ENCODE measurements at regions not wholly inside any gene's neighbourhood (a gene's known extent, or its start where the extent isn't known, plus 50 kb on each side); places are given as distances from the start of the nearest gene placed in this dataset.
A peak's percentile ranks its signal among the peaks of the same experiment; 100 is the strongest.
"Not testable (repeated sequence)": the region's sequence is repeated elsewhere in the genome, so short reads cannot be mapped to it uniquely, and the experiment has no call there.

- Histone ChIP-seq H3K27me3 (ENCODE audit: control insufficient read depth, insufficient read depth, low read length) (no peaks in the 10 kb centered on the region), H3K9ac (ENCODE audit: insufficient read depth, low read length) (no peak overlapping the region), H4K20me1 (ENCODE audit: control insufficient read depth, extremely low read depth, insufficient read depth, low read length) (no peaks in the 10 kb centered on the region), H3K9me3 (ENCODE audit: control insufficient read depth, insufficient read depth, low read depth, low read length) (no peaks in the 10 kb centered on the region), H2AFZ (ENCODE audit: low read length) (no peak overlapping the region), H3K4me1 (ENCODE audit: control insufficient read depth, extremely low read depth, insufficient read depth, low read length) (no peaks in the 10 kb centered on the region), H3K27ac (ENCODE audit: insufficient read depth, low read length) (no peak overlapping the region), H3K4me2 (ENCODE audit: extremely low read depth, insufficient read depth, low read length) (no peak overlapping the region), H3K79me2 (ENCODE audit: control insufficient read depth, insufficient read depth, low read length) (no peaks in the 10 kb centered on the region), H3K4me3 (replicated peaks in 1 of 4; ENCODE audit: control extremely low read depth in 1 of 4, insufficient read depth in 1 of 4, low read depth in 3 of 4, low read length in 4 of 4) (no peak overlapping the region), H3K36me3 (ENCODE audit: control insufficient read depth, insufficient read depth, low read length) (no peaks in the 10 kb centered on the region)
- DNase-seq (ENCODE audit: low read depth in 2 of 2), result peak in 1 of 2 donors; percentile 2
- TF ChIP-seq EZH2 (IDR thresholded peaks at IDR 0.05; ENCODE audit: low read length, missing control alignments), result no peak
- TF ChIP-seq, protein P1, sequence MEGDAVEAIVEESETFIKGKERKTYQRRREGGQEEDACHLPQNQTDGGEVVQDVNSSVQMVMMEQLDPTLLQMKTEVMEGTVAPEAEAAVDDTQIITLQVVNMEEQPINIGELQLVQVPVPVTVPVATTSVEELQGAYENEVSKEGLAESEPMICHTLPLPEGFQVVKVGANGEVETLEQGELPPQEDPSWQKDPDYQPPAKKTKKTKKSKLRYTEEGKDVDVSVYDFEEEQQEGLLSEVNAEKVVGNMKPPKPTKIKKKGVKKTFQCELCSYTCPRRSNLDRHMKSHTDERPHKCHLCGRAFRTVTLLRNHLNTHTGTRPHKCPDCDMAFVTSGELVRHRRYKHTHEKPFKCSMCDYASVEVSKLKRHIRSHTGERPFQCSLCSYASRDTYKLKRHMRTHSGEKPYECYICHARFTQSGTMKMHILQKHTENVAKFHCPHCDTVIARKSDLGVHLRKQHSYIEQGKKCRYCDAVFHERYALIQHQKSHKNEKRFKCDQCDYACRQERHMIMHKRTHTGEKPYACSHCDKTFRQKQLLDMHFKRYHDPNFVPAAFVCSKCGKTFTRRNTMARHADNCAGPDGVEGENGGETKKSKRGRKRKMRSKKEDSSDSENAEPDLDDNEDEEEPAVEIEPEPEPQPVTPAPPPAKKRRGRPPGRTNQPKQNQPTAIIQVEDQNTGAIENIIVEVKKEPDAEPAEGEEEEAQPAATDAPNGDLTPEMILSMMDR (conservative IDR thresholded peaks at IDR 0.05 in 1 of 2, IDR thresholded peaks at IDR 0.05 in 1 of 2; ENCODE audit: low read depth in 1 of 2, low read length in 2 of 2), result no peak
These were observed 257.9 kb upstream of the RBMS3 start for GRCh38 chr3:29022976-29023375.

DNA sequence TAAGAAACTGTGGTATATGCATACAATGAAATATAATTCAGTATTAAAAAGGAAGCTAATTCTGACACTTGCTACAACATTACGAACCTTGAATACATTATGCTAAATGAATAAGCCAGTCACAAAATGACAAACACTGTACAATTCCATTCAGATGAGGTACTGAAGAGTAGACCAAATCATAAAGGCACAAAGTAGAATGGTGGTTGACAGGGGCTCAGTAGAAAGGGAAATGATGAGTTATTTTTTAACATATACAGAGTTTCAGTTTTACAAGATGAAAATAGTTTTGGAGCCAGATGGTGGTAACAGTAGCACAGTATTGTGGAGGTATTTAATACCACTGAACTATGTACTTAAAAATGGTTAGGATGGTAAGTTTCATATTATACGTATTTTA lies 254.6 kb upstream of the RBMS3 start:
- Histone ChIP-seq H3K27ac (ENCODE audit: insufficient read depth, low read length) (no peak overlapping the region), H2AFZ (ENCODE audit: low read length) (no peak overlapping the region), H3K9ac (ENCODE audit: insufficient read depth, low read length) (no peak overlapping the region), H3K4me1 (ENCODE audit: control insufficient read depth, extremely low read depth, insufficient read depth, low read length) (no peaks in the 10 kb centered on the region), H4K20me1 (ENCODE audit: control insufficient read depth, extremely low read depth, insufficient read depth, low read length) (no peaks in the 10 kb centered on the region), H3K27me3 (ENCODE audit: control insufficient read depth, insufficient read depth, low read length) (no peaks in the 10 kb centered on the region), H3K4me3 (replicated peaks in 1 of 4; ENCODE audit: control extremely low read depth in 1 of 4, insufficient read depth in 1 of 4, low read depth in 3 of 4, low read length in 4 of 4) (no peak overlapping the region), H3K4me2 (ENCODE audit: extremely low read depth, insufficient read depth, low read length) (no peak overlapping the region), H3K9me3 (ENCODE audit: control insufficient read depth, insufficient read depth, low read depth, low read length) (no peaks in the 10 kb centered on the region), H3K79me2 (ENCODE audit: control insufficient read depth, insufficient read depth, low read length) (no peaks in the 10 kb centered on the region), H3K36me3 (ENCODE audit: control insufficient read depth, insufficient read depth, low read length) (no peaks in the 10 kb centered on the region)
- TF ChIP-seq, protein P1 (conservative IDR thresholded peaks at IDR 0.05 in 1 of 2, IDR thresholded peaks at IDR 0.05 in 1 of 2; ENCODE audit: low read depth in 1 of 2, low read length in 2 of 2), result no peak
- TF ChIP-seq EZH2 (IDR thresholded peaks at IDR 0.05; ENCODE audit: low read length, missing control alignments), result no peak
- no peak for DNase-seq (ENCODE audit: low read depth in 2 of 2)

- no peaks in the 10 kb centered on the region for H3K79me2 ChIP-seq (ENCODE audit: control insufficient read depth, insufficient read depth, low read length)
- H2AFZ ChIP-seq (ENCODE audit: low read length), result no peak overlapping the region
- no peaks in the 10 kb centered on the region for H3K27me3 ChIP-seq (ENCODE audit: control insufficient read depth, insufficient read depth, low read length)
- TF ChIP-seq, protein P1 (conservative IDR thresholded peaks at IDR 0.05 in 1 of 2, IDR thresholded peaks at IDR 0.05 in 1 of 2; ENCODE audit: low read depth in 1 of 2, low read length in 2 of 2), result no peak
- TF ChIP-seq EZH2 (IDR thresholded peaks at IDR 0.05; ENCODE audit: low read length, missing control alignments), result no peak
- DNase-seq (ENCODE audit: low read depth in 2 of 2), result peak; percentile 10 to 40
- H3K4me3 ChIP-seq (replicated peaks in 1 of 4; ENCODE audit: control extremely low read depth in 1 of 4, insufficient read depth in 1 of 4, low read depth in 3 of 4, low read length in 4 of 4), result no peak overlapping the region
- H3K36me3 ChIP-seq (ENCODE audit: control insufficient read depth, insufficient read depth, low read length), result no peaks in the 10 kb centered on the region
- no peaks in the 10 kb centered on the region for H4K20me1 ChIP-seq (ENCODE audit: control insufficient read depth, extremely low read depth, insufficient read depth, low read length)
- no peaks in the 10 kb centered on the region for H3K4me1 ChIP-seq (ENCODE audit: control insufficient read depth, extremely low read depth, insufficient read depth, low read length)
- no peak overlapping the region for H3K27ac ChIP-seq (ENCODE audit: insufficient read depth, low read length)
- H3K4me2 ChIP-seq (ENCODE audit: extremely low read depth, insufficient read depth, low read length), result no peak overlapping the region
- no peaks in the 10 kb centered on the region for H3K9me3 ChIP-seq (ENCODE audit: control insufficient read depth, insufficient read depth, low read depth, low read length)
- H3K9ac ChIP-seq (ENCODE audit: insufficient read depth, low read length), result no peak overlapping the region
These were observed 253.9 kb upstream of the RBMS3 start for GRCh38 chr3:29026959-29027358.

DNA sequence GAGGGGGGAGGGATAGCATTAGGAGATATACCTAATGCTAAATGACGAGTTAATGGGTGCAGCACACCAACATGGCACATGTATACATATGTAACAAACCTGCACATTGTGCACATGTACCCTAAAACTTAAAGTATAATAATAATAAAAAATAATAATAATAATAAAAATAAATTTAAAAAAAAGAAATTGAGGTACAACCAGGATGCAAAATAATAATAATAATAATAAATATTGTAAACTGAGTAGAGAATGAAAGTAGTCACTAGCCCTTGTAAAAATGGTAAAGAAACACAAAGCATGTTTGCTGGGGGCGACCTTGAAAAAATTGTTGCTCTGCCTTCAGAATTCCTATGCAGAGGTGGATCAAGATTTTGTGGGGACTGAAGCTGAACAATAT lies 249.7 kb upstream of the RBMS3 start:
- H3K4me1 ChIP-seq (ENCODE audit: control insufficient read depth, extremely low read depth, insufficient read depth, low read length); DNase-seq (ENCODE audit: low read depth in 2 of 2); H2AFZ ChIP-seq (ENCODE audit: low read length); H3K27me3 ChIP-seq (ENCODE audit: control insufficient read depth, insufficient read depth, low read length); H3K27ac ChIP-seq (ENCODE audit: insufficient read depth, low read length); H3K79me2 ChIP-seq (ENCODE audit: control insufficient read depth, insufficient read depth, low read length); H4K20me1 ChIP-seq (ENCODE audit: control insufficient read depth, extremely low read depth, insufficient read depth, low read length); H3K4me3 ChIP-seq (replicated peaks in 1 of 4; ENCODE audit: control extremely low read depth in 1 of 4, insufficient read depth in 1 of 4, low read depth in 3 of 4, low read length in 4 of 4); H3K36me3 ChIP-seq (ENCODE audit: control insufficient read depth, insufficient read depth, low read length); H3K9me3 ChIP-seq (ENCODE audit: control insufficient read depth, insufficient read depth, low read depth, low read length); H3K9ac ChIP-seq (ENCODE audit: insufficient read depth, low read length); H3K4me2 ChIP-seq (ENCODE audit: extremely low read depth, insufficient read depth, low read length): not testable (repeated sequence)

Measured in fibroblast of lung (primary cell).